Caki2 (cell line): ENCODE measurements at regions not wholly inside any gene's neighbourhood (a gene's known extent, or its start where the extent isn't known, plus 50 kb on each side); places are given as distances from the start of the nearest gene placed in this dataset.
A peak's percentile ranks its signal among the peaks of the same experiment; 100 is the strongest.

Source experiments
- DNase-seq: peaks from one replicate; pipeline ENCODE4 v3.0.0-alpha.2; 2015; ENCODE audit warnings: low read depth
- in situ Hi-C: cut with HindIII; loops from 2 replicates; pipeline ENCODE4 v1.10.0; 2016; ENCODE audit warnings: low sequenced_read_pairs, low pct_unique_long_range_greater_than_20kb, mixed read lengths

DNA sequence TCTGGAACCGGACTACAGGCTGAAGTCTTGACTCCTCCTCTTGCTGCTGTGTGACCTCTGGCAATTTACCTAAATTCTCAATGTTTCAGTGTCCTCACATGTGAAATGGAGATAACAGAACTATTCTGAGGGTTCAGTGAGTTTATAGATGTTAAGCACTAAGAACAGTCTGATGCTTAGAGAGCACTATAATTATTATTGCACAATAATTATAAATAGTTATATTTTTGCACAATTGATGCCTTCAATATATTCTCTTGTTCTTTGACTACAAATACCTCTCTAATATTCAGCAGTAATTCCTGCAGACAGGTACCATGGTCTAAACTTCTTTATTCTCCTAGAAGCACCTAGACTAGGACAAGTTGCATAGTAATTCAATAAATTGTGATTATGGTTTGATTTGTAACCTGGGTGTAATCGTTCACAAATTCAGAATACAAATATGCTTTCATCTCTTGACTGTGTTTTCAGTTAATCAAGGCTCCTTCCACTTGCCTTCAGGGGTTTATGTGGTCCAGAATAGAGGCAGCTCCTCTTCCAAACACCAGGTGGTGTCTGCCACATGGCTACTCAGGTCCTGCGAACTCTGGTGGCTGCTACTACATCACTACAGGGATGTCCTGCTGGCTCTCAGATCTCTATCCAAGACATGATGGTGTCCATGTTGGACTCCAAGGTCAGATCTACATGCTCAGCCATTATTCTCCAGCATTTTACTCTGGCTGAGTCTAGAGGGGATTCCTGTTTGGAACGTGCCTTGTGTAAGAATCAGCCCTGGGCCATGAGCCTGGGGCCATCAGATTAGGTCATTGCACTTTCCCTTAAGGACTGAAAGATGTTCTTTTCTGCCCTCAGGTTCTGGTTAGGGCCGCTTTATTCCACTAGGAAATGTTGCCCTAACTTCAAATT is 103.4 kb downstream of the QRFPR start:
- in situ Hi-C loops = no loop called here
- DNase-seq = no peak

DNA sequence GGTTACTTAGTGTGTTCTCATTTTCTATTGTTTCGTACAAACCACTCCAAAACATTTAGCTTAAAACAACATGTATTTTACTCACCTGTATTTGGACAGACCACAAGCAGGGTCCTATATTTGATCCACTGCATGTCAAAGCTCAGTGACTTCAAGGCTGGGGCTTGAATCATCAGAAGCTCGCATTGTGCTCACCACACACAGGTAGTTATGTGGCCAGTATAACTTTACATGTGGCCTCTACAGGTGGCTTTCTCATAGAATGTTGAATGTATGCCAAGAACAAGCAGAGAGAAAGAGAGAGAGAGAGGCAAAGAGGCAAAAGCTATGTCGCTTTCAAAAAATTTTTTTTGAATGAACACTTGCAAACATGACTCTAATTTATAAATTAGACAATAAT is 107.6 kb downstream of the QRFPR start:
- in situ Hi-C loops = no loop called here
- no peak for DNase-seq

DNA sequence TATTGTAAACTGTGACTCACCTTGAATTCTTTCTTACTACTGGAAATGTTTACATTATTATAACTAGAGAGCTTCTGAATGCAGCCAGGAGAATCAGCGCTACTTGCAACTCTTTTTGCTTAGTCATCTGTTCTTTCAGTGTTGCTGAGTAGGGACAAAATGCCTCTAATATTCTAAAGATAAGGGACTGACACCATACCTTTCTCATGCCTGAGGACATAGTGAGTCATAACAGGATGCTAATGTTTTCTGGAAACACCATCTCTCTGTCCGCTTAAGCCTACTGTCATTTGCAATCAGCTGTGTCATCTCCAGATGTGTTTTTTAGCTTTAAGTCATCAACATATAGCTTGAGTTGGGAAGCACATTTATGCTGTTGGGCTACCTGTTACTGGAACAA is 108.3 kb downstream of the QRFPR start:
- in situ Hi-C loops = no loop called here
- DNase-seq = peak; percentile 83

DNA sequence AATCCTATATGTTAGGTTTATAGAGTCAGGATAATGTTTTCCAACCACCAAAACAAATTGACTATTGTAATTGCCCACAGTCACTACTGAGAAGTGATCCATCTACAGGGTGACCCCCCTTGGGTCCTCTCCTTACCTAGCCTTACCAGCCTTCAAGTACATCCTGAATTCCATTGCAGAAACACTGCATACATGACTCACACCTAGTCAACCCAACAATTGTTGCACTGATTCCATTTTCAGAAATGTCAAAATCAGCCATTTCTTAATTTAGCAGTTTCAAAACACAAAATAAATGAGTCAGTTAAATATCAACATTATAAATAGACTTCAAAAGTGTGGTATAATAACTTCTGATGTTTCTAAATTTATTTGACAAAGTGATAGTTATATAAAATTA is 106.3 kb upstream of the TNIP3 start:
- in situ Hi-C loops = no loop called here
- no peak for DNase-seq

DNA sequence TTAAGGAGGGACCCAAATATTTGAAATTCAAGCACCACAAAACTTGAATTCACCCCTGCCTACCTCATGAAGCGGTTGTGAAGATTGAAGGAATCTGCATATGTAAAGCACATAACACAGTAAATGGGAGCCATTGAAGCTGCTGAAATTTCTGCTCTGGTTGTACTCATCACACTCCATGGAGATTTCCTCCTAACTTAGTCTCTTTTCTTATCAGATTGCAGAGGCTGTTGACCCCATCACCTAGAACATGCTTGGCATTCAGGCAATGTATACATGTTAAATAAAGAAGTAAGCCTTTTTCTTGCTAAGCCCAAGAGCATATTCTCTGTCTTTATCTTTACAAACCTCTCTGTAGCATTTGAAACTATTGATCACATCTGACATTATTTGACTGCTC is 104.9 kb upstream of the TNIP3 start:
- in situ Hi-C loops = no loop called here
- DNase-seq = no peak

DNA sequence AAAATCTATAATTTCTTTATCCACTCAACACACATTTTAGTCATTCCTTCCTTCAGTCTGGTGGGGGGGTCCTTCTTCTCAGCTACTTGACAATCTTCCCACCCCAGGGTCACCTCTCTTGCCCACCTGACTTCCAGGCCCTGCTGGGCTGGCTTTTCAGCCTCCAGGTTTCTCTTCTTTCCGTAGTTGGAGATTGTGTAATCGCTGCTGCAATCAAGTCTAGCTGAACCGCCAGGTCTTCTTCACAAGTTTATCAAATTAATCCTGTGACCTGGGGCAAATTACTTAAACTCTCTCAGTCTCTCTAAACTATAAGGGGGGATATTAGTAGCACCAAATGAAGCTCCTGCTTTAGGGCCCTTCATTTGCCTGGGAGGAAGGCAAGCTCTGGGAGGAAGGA is 102.9 kb upstream of the TNIP3 start:
- no peak for DNase-seq
- in situ Hi-C loops = no loop called here

DNA sequence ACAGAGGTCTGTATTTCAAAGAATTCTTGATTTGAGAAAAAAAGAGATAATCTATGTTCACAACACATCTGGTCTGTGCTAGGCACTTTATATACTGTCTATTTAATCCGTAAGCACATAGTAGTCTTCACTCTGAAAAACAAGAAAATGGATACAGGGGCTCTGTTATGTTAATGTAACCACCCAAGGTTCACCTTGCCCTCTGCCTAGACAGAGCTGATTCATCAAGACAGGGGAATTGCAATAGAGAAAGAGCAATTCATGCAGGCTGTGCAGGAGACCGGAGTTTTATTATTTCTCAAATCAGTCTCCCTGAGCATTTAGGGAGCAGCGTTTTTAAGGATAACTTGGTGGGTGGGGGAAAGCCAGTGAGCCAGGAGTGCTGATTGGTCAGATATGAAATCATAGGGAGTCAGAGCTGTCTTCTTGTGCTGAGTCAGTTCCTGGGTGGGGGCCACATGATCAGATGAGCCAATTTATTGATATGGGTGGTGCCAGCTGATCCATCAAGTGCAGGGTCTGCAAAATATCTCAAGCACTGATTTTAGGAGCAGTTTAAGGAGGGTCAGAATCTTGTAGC is 92.9 kb upstream of the TNIP3 start:
- no peak for DNase-seq
- in situ Hi-C loops = no loop called here

DNA sequence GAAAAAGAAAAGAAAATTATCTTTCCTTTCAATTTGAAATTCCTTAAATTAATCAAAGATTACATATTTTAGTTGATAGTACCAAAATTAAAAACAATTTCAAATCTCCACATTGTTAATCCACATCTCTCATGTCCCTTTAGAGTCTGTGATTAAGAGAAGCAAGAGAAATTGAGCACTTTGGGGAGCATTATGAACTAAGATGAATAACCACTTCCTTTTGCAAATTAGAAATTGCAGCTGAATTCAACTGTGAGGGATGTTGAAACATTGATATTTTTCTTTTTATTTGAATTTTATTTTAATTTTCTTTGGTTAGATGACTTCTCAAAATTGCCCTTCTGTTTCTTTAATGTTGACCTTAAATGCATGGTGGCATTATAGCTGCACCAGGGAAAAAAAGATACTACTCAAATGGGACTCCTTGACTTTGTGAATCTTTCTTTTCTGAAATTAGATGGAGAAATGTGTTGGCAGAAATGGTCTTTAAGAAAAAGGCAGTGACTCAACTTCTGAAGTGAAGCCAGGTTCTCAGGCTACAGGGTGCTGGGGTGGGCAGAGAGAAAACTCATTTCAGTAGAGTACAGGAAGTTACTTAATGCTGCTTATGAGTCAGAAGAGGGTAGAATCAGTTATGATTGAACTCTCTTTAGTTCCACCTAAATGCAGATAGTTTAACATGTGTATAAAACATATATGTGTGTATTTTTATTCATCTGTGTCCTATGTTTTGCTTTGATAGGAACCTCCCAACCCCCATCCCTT is 92.0 kb upstream of the TNIP3 start:
- peak; percentile 39 for DNase-seq
- in situ Hi-C loops = no loop called here

DNA sequence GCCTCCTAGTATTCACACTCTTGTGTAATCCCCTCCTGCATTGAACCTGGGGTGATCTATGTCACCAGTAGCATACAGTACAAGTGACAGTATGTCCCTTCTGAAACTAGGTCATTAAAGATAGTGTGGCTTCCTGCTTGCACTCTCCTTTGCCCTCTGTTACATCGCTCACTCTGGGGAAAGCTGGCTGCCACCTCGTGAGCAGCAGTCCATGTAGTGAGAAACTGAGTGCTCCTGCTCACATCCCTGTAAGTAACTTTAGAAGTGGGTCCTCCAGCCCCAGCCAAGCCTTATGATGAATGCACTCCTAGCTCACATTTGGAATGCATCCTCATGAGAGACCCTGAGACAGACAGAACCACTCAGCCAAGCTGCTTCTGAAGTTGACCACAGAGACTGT is 89.8 kb upstream of the TNIP3 start:
- in situ Hi-C loops = no loop called here
- no peak for DNase-seq

DNA sequence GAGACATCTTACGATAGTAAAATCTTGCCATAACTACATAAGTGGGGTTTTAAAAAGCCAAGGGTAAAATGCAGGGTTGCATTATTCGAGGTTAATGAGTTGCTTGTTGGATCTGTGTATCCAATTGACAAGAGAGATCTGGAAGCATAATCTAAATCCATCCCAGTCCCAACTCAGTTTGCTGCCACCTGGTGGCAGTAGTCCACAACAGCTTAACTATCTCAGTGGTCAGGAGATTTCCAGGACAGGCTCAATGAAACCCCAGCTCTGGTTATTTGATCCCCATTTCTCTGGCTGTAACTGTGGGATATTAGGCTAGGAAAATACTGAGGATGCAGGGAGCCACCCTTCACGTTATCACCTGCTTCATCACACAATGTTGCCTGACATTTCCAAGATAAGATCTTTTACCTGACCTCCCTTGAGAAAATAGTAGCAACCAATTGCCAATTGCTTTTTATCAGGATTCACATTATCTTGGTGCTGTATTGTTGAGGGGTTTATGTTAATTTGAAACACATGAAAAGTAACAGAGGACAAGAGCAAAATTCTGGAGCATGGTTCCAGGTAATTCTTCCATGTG is 88.2 kb upstream of the TNIP3 start:
- in situ Hi-C loops = no loop called here
- peak; percentile 44 for DNase-seq

DNA sequence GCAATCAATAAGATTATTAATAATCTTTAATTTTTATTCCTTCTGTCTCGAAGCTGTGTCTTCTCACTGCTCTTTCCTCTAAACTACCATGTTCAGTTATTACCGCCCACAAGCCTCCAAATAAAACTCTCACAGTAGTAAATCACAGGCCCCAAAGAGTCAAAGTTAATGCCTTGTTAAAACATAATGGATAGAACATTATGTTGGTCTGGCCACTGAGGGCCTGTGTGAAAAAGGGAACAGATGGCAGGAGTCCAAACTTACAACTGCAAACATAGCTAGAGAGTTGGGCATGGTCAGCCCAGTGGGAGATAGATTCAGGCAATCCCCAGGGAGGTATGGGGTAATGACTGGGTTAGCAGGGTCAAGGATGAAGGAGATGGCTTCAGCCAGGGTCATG is 84.6 kb upstream of the TNIP3 start:
- in situ Hi-C loops = no loop called here

DNA sequence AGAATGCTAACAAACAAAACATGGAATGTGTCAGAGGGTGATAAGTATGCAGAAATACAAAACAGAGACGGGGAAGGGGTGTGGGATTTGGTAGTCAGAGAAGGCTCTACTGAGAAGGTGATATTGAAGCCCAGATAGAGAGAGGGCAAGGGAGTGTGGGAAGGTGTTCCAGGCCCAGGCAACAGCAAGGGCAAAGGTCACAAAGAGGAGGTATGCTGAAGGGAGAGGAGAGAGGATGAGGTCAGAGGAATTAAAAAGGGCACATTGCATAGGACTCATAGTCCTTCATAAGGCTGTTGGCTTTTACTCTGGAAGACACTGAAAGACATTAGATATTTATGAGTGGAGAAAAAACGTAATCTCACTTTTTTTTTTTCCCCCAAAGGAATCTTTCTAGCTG is 82.6 kb upstream of the TNIP3 start:
- no peak for DNase-seq
- in situ Hi-C loops = no loop called here

More for the DNA sequence above, 84.6 kb upstream of the TNIP3 start:
- no peak for DNase-seq

DNA sequence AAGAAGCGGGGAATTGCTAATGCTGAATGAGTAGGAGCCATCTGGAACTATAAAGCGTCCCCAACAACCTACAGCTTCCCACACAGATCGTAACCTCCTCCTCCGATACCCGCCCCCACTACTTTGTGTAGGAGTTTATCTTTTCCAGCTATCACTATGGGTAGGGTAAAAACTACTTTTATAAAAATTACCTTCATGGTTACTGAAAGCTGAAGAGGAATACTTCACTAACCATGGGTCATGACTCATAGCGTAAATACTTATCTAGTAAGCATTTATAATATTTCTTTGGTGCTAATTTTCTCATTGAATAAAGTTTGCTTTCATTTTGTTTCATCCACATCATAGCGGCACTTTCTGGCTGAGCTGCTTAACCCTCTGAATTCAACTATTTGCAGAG is 79.4 kb upstream of the TNIP3 start:
- DNase-seq = no peak
- in situ Hi-C loops = no loop called here

DNA sequence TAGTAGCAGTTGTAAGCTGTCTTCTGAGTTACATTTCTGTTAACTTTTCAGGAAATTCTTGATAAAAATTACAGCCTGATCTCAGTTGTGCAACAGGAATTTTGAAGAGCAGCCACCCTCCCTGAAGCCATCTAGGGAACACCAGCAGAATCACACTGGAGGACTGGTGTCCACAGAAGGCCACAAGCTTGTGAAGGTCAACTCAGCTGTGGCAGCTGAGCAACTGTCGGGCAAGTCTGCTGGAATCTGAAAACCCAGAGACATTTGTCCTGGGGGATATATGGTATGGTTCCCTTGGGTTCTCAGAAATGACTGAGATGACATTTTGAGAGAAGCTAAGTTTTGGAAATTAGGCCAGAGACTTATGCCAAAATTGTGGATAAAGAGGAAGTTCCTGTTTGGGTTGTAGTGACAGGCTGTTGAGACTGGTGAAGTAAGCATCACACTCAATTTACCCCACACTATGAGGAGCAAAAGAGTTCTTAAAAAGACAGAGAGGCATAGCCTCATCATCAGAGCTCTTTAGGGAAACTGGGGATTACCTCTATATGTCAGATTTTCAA is 78.1 kb upstream of the TNIP3 start:
- in situ Hi-C loops = no loop called here
- no peak for DNase-seq

DNA sequence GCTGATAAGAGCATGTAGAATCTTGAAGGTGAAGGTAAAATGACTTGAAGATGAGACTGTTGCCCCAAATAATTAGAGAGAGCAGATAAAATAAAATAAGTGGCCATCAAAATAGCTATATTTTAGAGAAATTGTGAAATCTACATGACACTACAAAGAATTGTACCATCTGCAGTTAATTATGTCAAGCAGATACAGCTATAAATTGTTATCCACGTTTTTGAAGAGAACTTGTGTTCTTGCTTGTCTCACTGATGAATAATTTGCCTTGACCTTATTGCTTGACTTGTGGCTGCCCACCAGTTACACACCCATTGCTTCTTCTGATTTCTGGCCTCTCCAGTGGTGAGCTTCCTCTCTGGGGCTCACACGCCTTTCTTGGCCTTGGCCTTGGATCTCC is 75.8 kb upstream of the TNIP3 start:
- DNase-seq = no peak
- in situ Hi-C loops = no loop called here

DNA sequence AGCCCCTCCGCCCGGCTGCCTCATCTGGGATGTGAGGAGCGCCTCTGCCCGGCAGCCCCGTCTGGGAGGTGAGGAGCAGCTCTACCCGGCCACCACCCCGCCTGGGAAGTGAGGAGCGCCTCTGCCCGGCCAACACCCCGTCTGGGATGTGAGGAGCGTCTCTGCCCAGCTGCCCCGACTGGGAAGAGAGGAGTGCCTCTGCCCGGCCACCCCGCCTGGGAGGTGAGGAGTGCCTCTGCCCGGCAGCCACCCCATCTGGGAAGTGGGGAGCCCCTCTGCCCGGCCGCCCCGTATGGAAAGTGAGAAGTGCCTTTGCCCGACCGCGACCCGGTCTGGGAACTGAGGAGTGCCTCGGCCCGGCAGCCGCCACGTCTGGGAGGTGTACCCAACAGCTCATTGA is 74.3 kb upstream of the TNIP3 start:
- no peak for DNase-seq
- in situ Hi-C loops = no loop called here

DNA sequence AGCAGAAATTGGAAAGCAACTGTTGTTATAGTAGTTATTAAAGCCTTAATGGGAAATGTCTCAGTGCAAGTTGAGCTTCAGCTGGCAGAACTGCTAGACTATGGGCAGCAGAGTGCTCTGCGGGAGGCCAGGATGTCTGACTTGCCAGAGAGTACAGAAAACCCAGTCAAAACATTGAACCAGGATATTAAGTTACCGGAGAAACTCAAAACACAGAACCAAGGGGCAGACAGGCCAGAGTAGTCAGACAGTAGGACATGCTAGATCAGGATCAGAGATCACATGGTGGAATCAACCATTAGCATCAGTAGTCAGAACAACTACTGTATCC is 72.9 kb upstream of the TNIP3 start:
- in situ Hi-C loops = no loop called here
- no peak for DNase-seq

DNA sequence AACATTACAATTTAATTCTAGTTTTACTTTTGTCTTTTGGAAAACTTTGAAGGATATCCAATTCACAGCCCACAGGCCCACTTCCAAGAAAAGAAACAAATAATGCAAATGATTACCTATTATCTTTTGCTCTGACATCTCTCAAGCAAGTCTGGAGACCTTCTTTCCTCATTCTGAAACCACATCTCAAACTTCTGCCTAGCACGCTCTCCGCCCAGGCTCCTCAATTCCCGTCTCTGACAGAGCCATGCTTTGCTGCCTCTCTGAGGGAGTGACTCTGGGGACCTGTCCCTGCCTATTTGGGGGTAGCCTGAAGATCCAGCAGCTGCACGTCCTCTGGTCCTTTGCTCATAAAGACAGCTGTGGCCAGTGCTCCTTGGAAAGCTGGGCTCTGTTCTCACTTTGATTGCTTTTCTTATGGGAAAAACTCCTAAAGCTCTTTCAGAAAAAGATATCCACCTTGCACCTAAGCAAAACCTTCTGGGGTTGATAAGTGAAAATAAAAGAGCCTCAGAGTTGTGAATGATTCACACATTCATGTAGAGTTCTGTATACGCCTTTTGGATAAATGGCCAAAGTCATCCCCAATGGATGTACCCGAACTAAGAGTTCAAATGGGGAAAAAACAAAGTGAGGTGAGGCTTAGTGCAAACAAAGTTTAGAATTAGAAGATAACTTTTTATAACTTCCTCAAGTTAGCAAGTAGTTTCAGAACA is 72.4 kb upstream of the TNIP3 start:
- no peak for DNase-seq
- in situ Hi-C loops = no loop called here
